ENCODE measurements at regions not wholly inside any gene's neighbourhood (a gene's known extent, or its start where the extent isn't known, plus 50 kb on each side); places are given as distances from the start of the nearest gene placed in this dataset.

DNA sequence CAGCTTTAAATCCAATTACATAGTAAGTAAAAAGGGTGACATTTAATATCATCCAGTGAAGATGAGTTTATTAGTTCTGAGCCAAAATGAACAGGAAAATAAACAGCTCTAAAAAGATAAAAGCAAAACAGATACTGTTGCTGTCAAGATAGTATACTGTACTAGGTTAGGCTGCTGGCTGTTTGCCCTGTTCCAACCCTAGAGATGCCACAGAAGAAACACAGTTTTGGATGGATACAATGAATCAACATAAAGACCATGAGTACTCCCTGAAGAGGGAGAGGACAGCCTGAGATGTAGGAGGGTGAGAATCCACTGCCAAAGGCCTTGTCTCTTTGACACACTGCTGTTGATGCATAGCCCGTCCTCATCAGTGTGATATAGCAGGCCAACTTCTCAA lies 1302.7 kb downstream of the EFNA5 start:
- H3K9me3 ChIP-seq (ENCODE audit: control insufficient read depth in 1 of 2, insufficient read depth in 1 of 2, low read depth in 1 of 2, low read length in 2 of 2) = 0 out of 4 replicates have a peak, but pooled peaks cover 0 to 3% of the 10 kb centered on the region in 2 experiments
- H3K9ac ChIP-seq (ENCODE audit: low read length) = no peak overlapping the region
- DNase-seq (ENCODE audit: low read depth, low spot score) (no peak), ATAC-seq (no peak)
- ChIA-PET POLR2A (interaction anchor here (1.2 kb wide), 1 partner anchor 9 kb away, joined by 3 read pairs; no protein-coding TSS in a partner anchor), CTCF (no interaction called here), RAD21 (ENCODE audit: low non-redundant PET in 1 of 2, low total read pairs in 2 of 2, uncharacterized antibody in 2 of 2, unreplicated experiment in 2 of 2) (no interaction called here)
- TF ChIP-seq YY1 (IDR thresholded peaks at IDR 0.05; ENCODE audit: extremely low read depth, insufficient replicate concordance, low read depth, low read length) (no peak), POLR2A (IDR thresholded peaks at IDR 0.05; ENCODE audit: borderline replicate concordance, extremely low read depth, insufficient read depth, insufficient read length) (no peak), POLR2AphosphoS5 (IDR thresholded peaks at IDR 0.05; ENCODE audit: low read depth, low read length) (no peak), ZBTB33 (IDR thresholded peaks at IDR 0.05; ENCODE audit: extremely low read depth, insufficient replicate concordance, low read length) (no peak), ELF1 (IDR thresholded peaks at IDR 0.05; ENCODE audit: borderline replicate concordance, low read depth) (no peak), FOSL1 (IDR thresholded peaks at IDR 0.05; ENCODE audit: low read depth) (no peak)
- H2AFZ ChIP-seq (ENCODE audit: low read depth, low read length, poor library complexity, severe bottlenecking) = no peak overlapping the region
- BruUV-seq (replicated peaks) = no TSS peak
- no peak overlapping the region for H3K4me3 ChIP-seq (replicated peaks in 1 of 2; ENCODE audit: low read depth in 1 of 2, low read length in 2 of 2)
- H4K20me1 ChIP-seq (ENCODE audit: insufficient read depth) = no peaks in the 10 kb centered on the region
- no peaks in the 10 kb centered on the region for H3K9me2 ChIP-seq (ENCODE audit: insufficient read depth)
- no peak overlapping the region for H3K27ac ChIP-seq (ENCODE audit: low read depth, low read length)
- no peak overlapping the region for H3K4me2 ChIP-seq (ENCODE audit: low read length)
- no peaks in the 10 kb centered on the region for H3K4me1 ChIP-seq (ENCODE audit: control insufficient read depth in 1 of 2, insufficient read depth in 2 of 2, low read length in 2 of 2)
- no peaks in the 10 kb centered on the region for H3K79me2 ChIP-seq (ENCODE audit: insufficient read depth, low read length)
- H3K36me3 ChIP-seq (ENCODE audit: control insufficient read depth in 1 of 2, insufficient read depth in 2 of 2, low read length in 2 of 2) = no peaks in the 10 kb centered on the region
- intact Hi-C loops (cut with micrococcal nuclease) = no loop called here
- no peaks in the 10 kb centered on the region for H3K27me3 ChIP-seq (ENCODE audit: insufficient read depth, low read length)

- Histone ChIP-seq H2AFZ (ENCODE audit: low read depth, low read length, poor library complexity, severe bottlenecking) (no peak overlapping the region), H3K9me2 (ENCODE audit: insufficient read depth) (no peaks in the 10 kb centered on the region), H3K27ac (ENCODE audit: low read depth, low read length) (no peak overlapping the region), H3K4me2 (ENCODE audit: low read length) (no peak overlapping the region), H3K36me3 (ENCODE audit: control insufficient read depth in 1 of 2, insufficient read depth in 2 of 2, low read length in 2 of 2) (no peaks in the 10 kb centered on the region), H3K4me1 (ENCODE audit: control insufficient read depth in 1 of 2, insufficient read depth in 2 of 2, low read length in 2 of 2) (no peaks in the 10 kb centered on the region), H3K9me3 (ENCODE audit: control insufficient read depth in 1 of 2, insufficient read depth in 1 of 2, low read depth in 1 of 2, low read length in 2 of 2) (0 out of 4 replicates have a peak, but pooled peaks cover 0 to 3% of the 10 kb centered on the region in 2 experiments), H3K27me3 (ENCODE audit: insufficient read depth, low read length) (no peaks in the 10 kb centered on the region), H3K79me2 (ENCODE audit: insufficient read depth, low read length) (no peaks in the 10 kb centered on the region), H3K4me3 (replicated peaks in 1 of 2; ENCODE audit: low read depth in 1 of 2, low read length in 2 of 2) (no peak overlapping the region), H4K20me1 (ENCODE audit: insufficient read depth) (no peaks in the 10 kb centered on the region), H3K9ac (ENCODE audit: low read length) (no peak overlapping the region)
- ChIA-PET RAD21 (ENCODE audit: low non-redundant PET in 1 of 2, low total read pairs in 2 of 2, uncharacterized antibody in 2 of 2, unreplicated experiment in 2 of 2) (no interaction called here), POLR2A (interaction anchor here (1.2 kb wide), 1 partner anchor 9 kb away, joined by 3 read pairs; no protein-coding TSS in a partner anchor), CTCF (no interaction called here)
- DNase-seq (ENCODE audit: low read depth, low spot score) (no peak), ATAC-seq (no peak)
- TF ChIP-seq POLR2A (IDR thresholded peaks at IDR 0.05; ENCODE audit: borderline replicate concordance, extremely low read depth, insufficient read depth, insufficient read length) (no peak), EZH2phosphoT487 (IDR thresholded peaks at IDR 0.05; ENCODE audit: borderline replicate concordance) (no peak), RAD21 (IDR thresholded peaks at IDR 0.05; ENCODE audit: low read depth) (no peak), ELF1 (IDR thresholded peaks at IDR 0.05; ENCODE audit: borderline replicate concordance, low read depth) (no peak)
- BruUV-seq (replicated peaks) = no TSS peak
- intact Hi-C loops (cut with micrococcal nuclease) = no loop called here
Measured at GRCh38 chr5:106367281-106367680, 1303.5 kb downstream of the EFNA5 start.

Measured in HCT116 (cell line).